ENCODE measurements at regions not wholly inside any gene's neighbourhood (a gene's known extent, or its start where the extent isn't known, plus 50 kb on each side); places are given as distances from the start of the nearest gene placed in this dataset.

- DNase-seq (ENCODE audit: low read depth), result peak; percentile 74
Measured at GRCh38 chr12:38138225-38139221, 178.1 kb upstream of the ALG10B start.

DNA sequence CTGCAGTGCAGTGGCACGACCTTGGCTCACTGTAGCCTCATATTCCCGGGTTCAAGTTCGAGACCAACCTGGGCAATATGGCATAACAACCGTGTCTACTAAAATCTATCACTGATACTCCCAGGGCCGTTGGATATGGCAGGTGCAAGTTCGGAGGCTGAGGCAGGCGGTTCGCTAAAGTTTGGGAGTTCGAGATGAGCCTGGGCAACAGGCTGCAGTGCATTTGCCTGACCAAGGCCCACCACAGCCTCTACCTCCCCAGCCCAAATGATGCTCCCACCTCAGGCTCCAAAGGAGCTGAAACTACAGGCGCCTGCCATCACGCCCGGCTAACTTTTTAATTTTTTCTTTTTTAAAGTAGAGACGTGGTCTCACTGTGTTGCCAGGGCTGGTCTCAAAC lies 177.1 kb upstream of the ALG10B start:
- DNase-seq (ENCODE audit: low read depth), result no peak

GRCh38 chr12:38141239-38141638 lies 175.3 kb upstream of the ALG10B start:
- DNase-seq (ENCODE audit: low read depth), result no peak

DNA sequence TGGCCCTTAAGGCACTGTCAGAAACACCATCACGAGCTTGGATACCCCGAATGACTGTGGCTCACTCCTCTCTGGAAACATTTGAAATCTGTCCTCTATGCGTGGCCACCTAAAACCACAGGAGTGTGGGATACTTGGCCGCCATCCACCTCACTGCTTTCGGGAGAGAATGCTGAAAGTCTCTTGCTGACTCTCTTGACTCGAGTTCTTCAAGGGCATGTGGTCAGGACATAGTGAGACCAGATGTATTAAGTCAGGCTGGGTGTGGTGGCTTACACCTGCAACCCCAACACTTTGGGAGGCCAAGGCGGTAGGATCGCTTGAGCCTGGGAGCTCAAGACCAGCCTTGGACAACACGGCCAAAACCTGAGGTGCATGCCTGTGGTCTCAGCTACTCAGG lies 174.7 kb upstream of the ALG10B start:
- DNase-seq (ENCODE audit: low read depth), result no peak

DNA sequence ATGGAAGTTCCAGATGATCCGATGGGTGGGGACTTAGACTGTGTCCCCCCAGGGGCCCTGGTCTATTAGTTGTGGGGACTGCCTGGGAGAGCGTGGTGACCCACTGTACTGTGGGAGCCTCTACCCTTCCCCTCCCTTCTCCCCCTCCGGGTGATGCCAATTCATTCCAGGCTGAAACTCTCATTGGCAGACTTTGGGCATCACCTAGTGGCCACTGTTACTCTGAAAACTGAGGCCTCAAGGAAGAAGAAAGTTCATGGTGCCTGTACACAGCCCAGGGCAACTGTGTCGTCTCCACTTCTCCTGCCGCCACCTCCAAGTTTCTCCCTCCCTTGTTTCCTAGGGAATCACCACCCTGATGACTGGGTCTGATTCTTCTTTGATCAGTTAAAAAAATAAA lies 173.6 kb upstream of the ALG10B start:
- no peak for DNase-seq (ENCODE audit: low read depth)

- DNase-seq (ENCODE audit: low read depth), result no peak
Measured at GRCh38 chr12:38144049-38144448, 172.5 kb upstream of the ALG10B start.

DNA sequence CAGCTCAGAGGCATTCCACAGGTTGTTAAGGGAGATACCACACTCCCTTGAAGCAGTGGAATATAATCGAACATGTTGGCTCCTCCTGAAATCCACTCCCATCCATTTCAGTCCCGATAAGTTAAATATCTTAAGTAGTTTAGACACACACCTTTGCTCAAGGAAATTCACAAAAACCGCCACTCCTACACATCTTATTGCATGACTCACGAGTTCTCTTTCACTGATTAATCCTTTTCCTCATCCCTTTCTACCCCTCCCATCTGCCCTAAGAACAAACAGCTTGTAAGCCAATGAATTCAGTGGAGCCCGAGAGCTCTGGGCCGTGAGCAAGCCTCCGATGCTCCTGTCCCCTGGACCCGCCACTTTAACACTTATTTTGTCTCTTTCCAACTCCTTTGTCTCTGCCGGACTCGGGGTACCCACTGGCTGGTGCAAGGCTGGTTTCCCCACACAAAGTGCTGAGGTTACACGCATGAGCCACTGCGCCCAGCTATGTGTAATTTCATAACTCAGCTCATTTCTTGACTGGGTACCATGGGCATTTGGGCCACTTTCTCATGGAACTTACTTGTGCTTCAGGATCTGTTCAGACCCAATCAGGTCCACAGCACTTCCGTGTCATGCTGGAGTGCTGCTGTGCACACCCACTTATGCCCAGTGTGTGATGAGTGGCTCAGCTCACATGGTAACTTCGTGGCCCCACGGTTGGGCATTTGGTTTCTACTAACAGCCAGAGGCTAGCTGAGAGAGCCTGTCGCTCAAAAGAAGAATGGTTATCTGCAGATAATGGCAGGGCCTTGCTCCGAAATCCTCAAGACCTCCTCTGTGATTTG lies 171.8 kb upstream of the ALG10B start:
- DNase-seq (ENCODE audit: low read depth), result peak; percentile 91

DNA sequence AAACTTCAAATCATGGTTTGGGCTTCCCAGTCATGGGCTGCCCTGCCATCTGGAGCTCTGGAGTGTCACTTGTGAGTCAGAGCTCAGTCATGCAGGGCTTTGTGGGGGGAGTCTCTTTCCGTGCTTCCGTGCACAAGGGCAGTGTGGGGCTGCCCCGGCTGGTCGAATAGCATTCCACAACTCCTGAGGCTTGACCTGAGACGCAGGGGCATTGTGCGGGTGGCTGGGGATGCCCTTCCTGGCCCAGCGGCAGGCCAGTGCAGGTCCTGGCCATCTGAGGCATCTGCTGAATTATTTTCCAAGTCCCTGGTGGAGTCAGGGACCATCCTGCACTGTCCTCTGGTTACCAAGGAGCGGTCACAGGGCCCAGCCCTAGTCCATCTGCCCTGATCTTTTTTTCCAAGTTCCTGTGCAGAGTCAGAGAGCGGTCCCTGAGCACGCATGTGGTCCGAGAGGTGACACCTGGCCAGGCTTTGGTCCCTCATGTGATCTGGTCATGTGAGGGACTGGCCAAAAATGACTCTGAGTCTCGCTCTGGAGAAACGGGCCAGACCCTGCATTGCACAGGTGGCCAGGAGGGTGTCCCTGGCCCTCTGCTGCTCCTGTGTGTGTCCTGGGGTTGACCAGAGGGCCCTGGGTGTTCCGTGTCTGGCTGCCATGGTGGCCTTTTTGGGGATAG lies 167.0 kb upstream of the ALG10B start:
- DNase-seq (ENCODE audit: low read depth), result peak; percentile 95

DNA sequence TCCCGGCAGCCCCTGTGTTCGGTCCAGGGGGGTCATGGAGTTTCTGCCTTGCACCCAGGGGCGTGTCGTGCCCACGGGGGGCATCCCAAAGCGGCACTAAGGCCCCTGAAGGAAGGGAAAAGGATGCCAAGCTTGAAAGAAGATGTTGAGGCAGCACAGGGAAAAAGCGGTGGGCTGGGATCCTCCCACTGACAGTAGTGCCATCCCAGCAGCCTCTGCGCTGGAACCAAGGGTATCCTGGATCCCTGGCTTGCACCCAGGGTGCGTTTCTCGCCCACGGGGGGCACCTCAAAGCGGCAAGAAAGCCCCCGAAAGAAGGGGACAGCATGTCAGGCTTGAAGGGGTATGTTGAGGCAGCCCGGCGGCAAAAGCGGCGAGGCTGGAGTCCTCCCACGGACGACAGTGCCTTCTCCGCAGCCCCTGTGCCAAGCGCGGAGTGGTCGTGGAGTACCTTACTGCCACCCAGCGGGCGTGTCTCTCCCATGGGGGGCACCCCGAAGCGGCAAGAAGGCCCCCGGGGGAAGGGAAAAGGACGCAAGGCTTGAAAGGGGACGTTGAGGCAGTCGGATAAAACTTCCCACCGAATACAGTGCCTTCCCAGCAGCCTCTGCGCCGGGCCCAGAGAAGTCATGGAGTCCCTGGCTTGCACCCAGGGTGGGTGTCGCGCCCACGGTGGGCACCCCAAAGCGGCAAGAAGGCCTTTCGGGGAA lies 164.4 kb upstream of the ALG10B start:
- no peak for DNase-seq (ENCODE audit: low read depth)

GRCh38 chr12:38152816-38153736 lies 163.5 kb upstream of the ALG10B start:
- no peak for DNase-seq (ENCODE audit: low read depth)

DNA sequence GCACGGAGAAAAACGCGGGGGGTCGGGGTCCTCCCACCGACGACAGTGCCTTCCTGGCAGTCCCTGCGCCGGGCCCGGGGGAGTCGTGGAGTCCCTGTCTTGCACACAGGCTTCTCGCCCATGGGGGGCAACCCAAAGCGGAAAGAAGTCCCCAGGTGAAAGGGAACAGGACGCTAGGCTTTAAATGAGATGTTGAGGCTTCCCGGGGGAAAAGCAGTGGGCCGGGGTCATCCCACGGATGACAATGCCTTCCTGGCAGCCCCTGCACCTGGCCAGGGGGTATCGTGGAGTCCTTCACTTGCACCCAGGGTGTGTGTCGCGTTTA lies 162.9 kb upstream of the ALG10B start:
- DNase-seq (ENCODE audit: low read depth), result no peak

DNA sequence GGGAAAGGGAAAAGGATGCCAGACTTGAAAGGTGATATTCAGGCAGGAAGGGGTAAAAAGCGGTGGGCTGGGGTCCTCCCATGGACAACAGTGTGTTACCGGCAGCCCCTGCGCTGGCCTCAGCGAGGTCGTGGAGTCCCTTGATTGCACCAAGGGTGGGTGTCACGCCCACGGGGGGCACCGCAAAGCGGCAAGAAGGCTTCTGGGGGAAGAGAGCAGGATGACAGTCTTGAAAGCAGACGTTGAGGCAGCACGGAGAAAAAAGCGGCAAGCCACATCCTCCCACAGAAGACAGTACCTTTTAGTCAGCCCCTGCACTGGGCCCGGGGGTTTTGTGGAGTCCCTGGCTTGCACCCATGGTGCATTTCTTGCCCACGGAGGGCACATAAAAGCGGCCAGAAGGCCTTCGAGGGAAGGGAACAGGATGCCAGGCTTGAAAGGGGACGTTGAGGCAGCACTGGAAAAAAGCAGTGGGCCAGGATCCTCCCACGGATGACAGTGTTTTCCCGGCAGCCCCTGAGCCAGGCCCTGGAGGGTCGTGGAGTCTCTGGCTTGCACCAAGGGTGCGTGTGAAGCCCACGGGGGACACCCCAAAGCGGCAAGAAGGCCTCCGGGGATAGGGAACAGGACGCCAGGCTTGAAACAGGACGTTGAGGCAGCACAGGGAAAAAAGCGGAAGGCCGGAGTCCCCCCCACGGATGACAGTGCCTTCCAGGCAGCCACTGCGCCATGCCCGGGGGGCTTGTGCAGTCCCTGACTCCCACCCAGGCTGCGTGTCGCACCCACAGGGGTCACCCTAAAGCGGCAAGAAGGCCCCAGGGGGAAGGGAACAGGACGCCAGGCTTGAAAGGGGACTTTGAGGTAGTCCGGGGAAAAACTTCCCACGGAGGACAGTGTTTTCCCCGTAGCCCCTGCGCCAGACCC lies 162.2 kb upstream of the ALG10B start:
- no peak for DNase-seq (ENCODE audit: low read depth)

- DNase-seq (ENCODE audit: low read depth), result no peak
Measured at GRCh38 chr12:38155020-38155395, 161.6 kb upstream of the ALG10B start.

GRCh38 chr12:38155526-38156496 lies 160.8 kb upstream of the ALG10B start:
- no peak for DNase-seq (ENCODE audit: low read depth)

- no peak for DNase-seq (ENCODE audit: low read depth)
Measured at GRCh38 chr12:38156497-38157245, 159.9 kb upstream of the ALG10B start.

DNA sequence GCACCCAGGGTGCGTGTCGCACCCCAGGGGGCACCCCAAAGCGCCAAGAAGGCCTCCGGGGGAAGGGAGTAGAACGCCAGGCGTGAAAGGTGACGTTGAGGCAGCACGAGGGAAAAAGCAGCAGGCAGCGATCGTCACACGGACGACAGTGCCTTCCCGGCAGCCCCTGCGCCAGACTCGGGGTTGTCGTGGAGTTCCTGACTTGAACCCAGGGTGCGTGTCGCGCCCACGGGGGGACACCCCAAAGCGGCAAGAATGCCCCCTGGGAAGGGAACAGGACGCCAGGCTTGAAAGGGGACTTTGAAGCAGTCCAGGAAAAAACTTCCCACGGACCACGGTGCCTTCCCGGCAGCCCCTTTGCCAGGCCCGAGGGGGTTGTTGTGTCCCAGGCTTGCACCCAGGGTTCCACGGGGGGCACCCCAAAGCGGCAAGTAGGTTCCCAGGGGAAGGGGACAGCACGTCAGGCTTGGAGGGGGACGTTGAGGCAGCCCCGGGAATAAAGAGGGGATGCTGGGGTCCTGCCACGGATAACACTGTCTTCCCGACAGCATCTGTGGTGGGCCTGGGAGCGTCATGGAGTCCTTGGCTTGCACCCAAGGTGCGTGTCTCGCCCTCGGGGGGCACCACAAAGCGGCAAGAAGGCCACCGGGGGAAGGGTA lies 159.2 kb upstream of the ALG10B start:
- no peak for DNase-seq (ENCODE audit: low read depth)

- no peak for DNase-seq (ENCODE audit: low read depth)
Measured at GRCh38 chr12:38157933-38158401, 158.6 kb upstream of the ALG10B start.

Measured in renal cortical epithelial cell (primary cell).